CD4-positive, alpha-beta T cell treated with Interleukin-1 beta for 1 hour (primary cell): ENCODE measurements at regions not wholly inside any gene's neighbourhood (a gene's known extent, or its start where the extent isn't known, plus 50 kb on each side); places are given as distances from the start of the nearest gene placed in this dataset.

Experiments used
- DNase-seq, 2 donors: peaks; one replicate each; pipeline ENCODE4 v3.0.0-alpha.2; 2020 to 2022

- DNase-seq: peak in 1 of 2 donors; percentile 14
These were observed 98.5 kb upstream of the FAM9C start for GRCh38 chrX:13142891-13143290.

GRCh38 chrX:13140007-13140406 lies 95.6 kb upstream of the FAM9C start:
- no peak for DNase-seq

DNA sequence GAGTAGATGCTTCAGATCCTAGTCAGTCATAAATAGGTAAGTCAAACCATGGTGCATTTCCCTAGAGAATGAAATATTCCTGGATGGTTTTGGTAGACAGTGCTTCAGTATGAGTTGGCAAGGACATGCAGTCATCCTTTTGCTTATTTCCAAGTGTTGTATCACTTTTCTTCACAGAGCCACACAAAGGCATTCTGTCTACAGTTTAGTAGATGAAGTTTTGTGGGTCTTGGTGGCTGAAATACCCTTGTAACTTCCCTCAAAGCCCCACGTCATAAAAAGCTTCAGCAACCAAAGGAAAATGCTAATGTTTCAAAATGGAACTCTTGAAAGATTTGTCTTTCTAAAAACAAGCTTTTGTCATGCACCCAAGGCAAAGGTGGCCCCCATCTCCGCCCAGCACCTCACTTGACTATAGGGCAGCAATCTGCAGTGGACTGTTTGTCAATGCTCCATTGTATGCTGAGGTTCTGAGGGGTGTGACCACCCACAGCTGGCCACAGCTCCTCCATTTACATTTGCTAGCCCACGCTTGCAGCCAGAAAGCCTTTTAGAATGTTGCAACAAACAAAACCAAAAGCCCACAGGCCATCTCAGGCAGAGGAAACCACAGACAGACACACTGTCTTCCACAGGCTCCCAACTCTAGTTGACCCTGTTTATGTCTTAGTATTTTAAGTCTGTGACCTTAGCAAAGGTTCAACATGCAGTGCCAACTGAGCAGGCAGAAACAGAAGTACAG lies 87.1 kb upstream of the FAM9C start:
- DNase-seq: peak; percentile 24 to 32

DNA sequence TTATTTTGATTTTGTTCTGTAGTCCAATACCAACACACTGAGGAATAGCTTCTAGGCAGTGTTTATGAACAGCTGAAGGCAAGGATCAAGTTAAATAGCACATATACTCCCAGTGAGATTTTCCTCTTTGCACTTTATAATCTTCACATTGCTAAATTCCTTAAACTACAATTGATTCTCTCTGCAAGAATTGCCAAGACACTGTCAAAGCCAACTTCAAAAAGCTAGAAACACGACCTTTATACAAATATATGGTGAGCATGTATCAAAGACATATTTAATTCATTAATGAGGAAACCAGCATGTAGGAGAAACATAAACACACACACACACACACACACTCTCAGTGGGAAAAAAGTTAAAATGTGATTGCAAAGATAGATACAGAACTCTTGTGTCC lies 86.4 kb upstream of the FAM9C start:
- no peak for DNase-seq

- no peak for DNase-seq
These were observed 83.7 kb upstream of the FAM9C start for GRCh38 chrX:13128104-13128503.

GRCh38 chrX:13126775-13127174 lies 82.4 kb upstream of the FAM9C start:
- no peak for DNase-seq

GRCh38 chrX:13125188-13125587 lies 80.8 kb upstream of the FAM9C start:
- no peak for DNase-seq

GRCh38 chrX:13123857-13124345 lies 79.5 kb upstream of the FAM9C start:
- DNase-seq: peak in 1 of 2 donors; percentile 9

- DNase-seq: no peak
These were observed 78.9 kb upstream of the FAM9C start for GRCh38 chrX:13123247-13123856.

DNA sequence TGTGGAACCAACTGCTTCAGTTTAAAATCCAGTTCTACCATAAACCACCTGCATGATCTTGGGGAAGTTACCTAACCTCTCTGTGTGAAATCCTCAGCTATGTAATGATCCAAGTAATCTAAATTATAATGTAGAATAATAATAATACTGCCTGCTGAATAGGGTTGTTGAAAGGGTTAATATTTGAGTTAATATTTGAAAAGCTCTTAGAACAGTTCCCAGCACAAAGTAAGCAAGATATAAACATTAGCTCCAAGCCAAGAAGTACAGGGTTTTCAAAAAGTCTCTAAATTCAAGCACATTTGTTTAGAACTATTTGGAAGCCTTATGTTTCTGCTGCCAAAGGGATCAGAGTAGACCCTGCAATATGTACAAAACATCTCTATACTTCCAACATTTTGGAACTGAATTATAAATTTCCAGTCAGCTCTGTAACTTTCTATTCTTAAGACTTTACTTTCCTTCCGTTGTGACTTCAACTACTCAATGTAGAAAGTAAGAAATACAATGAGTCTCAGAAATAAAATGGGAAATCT lies 76.7 kb upstream of the FAM9C start:
- no peak for DNase-seq

- DNase-seq: no peak
These were observed 75.6 kb upstream of the FAM9C start for GRCh38 chrX:13120017-13120416.

DNA sequence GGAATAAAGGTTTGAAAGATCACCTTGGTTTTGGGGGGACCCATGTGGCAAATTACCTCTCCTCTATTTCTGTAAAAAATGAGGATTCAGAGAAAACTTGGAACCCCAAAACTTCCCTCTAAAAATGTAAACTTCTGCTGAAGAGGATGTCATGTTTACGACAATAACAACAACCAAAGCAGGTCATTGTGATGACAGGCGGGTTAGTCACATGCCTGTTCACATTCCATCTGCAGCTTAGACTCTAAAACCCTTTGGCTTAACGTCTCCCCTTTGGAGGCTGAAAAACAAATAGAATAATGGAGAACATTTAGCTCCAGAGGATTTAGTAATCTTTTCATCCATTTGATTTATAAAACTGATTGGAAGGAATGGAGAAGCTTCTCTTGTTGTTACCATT lies 75.0 kb upstream of the FAM9C start:
- no peak for DNase-seq

- DNase-seq: no peak
These were observed 70.9 kb upstream of the FAM9C start for GRCh38 chrX:13115146-13115855.

GRCh38 chrX:13112499-13112898 lies 68.1 kb upstream of the FAM9C start:
- DNase-seq: no peak

GRCh38 chrX:13110433-13111324 lies 66.3 kb upstream of the FAM9C start:
- no peak for DNase-seq

DNA sequence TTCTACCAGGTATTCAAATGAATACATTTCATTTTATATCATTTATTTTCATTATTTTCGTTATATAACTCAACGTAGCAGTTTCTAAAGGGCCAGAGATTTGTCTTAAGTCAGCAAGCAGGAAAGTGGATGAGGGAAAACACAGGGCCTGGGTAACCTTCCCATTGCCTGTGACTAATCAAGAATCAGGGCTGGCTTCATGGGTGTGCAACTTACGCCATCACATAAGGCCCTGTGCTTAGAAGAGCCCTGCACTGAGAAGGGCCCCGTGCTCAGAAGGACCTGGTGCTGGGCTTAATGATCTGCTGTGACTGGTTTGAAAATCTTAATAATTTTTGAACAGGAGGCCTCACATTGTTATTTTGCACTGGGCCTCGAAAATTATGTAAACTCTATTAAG lies 65.4 kb upstream of the FAM9C start:
- DNase-seq: no peak

DNA sequence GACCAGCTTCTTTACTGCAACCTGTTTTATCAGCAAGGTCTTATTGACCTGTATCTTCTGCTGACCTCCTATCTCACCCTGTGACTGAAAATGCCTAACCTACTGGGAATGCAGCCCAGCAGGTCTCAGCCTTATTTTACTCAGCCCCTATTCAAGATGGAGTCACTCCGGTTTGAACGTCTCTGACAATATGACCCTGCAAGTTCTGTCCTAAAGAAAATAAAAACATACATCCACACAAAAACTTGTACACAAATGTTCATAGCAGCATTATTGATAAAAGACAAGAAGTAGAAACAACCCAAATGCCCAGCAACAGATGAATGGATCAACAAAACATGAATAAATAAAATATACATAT lies 59.5 kb upstream of the FAM9C start:
- DNase-seq: no peak

DNA sequence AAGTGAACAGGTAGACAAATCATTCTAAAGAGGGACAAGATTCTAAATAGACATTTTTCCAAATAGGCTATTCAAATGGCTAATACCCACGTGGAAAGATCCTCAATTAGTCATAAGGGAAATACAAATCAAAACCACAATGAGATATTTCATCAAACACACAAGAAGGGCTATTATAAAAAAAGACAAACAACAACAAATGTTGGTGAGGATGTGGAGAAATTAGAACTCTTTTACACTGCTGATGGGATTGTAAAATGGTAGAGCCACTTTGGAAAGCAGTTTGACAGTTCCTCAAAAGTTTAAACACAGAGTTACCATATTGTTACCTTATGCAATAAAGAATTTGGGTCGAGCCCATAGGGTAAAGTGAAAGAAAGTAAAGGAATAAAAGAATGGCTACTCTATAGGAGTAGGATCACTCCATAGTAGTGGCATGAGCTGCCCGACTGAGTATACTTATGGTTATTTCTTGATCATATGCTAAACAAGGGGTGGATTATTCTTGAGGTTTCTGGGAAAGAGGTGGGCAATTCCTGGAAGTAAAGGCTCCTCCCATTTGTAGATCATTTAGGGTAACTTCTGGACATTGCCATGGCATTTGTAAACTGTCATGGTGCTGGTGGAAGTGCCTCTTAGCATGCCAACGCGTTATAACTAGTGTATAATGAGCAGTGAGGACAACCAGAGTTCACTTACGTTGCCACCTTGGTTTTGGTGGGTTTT lies 58.9 kb upstream of the FAM9C start:
- no peak for DNase-seq

- no peak for DNase-seq
These were observed 58.2 kb upstream of the FAM9C start for GRCh38 chrX:13102636-13103035.

- DNase-seq: peak in 1 of 2 donors; percentile 74
These were observed 57.2 kb upstream of the FAM9C start for GRCh38 chrX:13101441-13102139.

DNA sequence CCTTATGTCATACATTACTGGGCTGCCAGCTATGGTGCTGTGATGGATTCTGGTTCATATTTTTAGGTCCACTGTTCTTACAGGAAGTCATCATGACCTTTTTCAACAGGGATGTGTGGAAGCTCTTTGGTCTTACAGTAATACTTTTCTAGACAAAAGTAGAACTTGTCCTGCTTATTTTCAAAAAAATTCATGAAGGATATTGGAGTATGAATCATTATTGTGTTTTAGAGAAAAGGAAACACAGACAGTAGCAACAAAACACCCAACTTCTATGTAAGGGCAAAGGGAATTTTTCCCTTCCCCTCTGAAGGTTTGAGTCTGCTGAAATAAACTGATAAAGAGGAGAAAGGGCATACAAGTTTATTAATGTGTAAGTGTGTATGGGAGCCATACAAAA lies 54.7 kb upstream of the FAM9C start:
- DNase-seq: no peak
